ENCODE measurements at regions not wholly inside any gene's neighbourhood (a gene's known extent, or its start where the extent isn't known, plus 50 kb on each side); places are given as distances from the start of the nearest gene placed in this dataset.

GRCh38 chr1:244313346-244313745, 138.4 kb downstream of the ADSS2 start:
- TF ChIP-seq, protein P1, sequence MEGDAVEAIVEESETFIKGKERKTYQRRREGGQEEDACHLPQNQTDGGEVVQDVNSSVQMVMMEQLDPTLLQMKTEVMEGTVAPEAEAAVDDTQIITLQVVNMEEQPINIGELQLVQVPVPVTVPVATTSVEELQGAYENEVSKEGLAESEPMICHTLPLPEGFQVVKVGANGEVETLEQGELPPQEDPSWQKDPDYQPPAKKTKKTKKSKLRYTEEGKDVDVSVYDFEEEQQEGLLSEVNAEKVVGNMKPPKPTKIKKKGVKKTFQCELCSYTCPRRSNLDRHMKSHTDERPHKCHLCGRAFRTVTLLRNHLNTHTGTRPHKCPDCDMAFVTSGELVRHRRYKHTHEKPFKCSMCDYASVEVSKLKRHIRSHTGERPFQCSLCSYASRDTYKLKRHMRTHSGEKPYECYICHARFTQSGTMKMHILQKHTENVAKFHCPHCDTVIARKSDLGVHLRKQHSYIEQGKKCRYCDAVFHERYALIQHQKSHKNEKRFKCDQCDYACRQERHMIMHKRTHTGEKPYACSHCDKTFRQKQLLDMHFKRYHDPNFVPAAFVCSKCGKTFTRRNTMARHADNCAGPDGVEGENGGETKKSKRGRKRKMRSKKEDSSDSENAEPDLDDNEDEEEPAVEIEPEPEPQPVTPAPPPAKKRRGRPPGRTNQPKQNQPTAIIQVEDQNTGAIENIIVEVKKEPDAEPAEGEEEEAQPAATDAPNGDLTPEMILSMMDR (IDR thresholded peaks at IDR 0.05; ENCODE audit: insufficient read depth, low read length) = no peak
- no peak for TF ChIP-seq POLR2AphosphoS5 (IDR thresholded peaks at IDR 0.05; ENCODE audit: low read depth)
